ENCODE measurements at regions not wholly inside any gene's neighbourhood (a gene's known extent, or its start where the extent isn't known, plus 50 kb on each side); places are given as distances from the start of the nearest gene placed in this dataset.
"Not testable (repeated sequence)": the region's sequence is repeated elsewhere in the genome, so short reads cannot be mapped to it uniquely, and the experiment has no call there.

- H3K27ac Mint-ChIP-seq; H3K9me3 Mint-ChIP-seq; H3K4me3 Mint-ChIP-seq; intact Hi-C loops (cut with micrococcal nuclease); H3K4me1 Mint-ChIP-seq (ENCODE audit: low read depth); H3K36me3 Mint-ChIP-seq (ENCODE audit: low read depth); DNase-seq (ENCODE audit: low spot score); H3K27me3 Mint-ChIP-seq (ENCODE audit: insufficient read depth): not testable (repeated sequence)
These were observed 526.1 kb downstream of the DTWD2 start for GRCh38 chr5:118462276-118462675.

DNA sequence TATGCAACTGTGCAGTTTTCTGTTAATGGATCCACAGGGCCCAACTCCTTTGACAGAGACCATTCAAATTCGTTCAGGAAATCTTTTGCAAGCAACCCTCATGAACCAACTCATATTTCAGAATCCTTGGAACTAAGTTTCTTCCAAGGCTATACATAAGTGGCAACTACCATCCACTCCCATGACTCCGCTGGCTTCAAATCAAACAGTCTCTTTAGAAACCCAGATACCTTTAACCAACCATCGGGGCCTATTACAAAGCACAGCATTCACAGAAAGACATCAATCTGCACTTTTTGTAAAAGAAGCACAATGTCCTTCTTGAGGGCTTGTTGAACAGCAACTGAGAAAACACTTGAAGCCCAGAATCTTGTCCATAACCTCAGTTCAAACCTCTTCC lies 526.9 kb downstream of the DTWD2 start:
- Mint-ChIP-seq H3K27me3 (ENCODE audit: insufficient read depth) (no peaks in the 10 kb centered on the region), H3K4me1 (ENCODE audit: low read depth) (no peaks in the 10 kb centered on the region), H3K4me3 (no peak overlapping the region), H3K36me3 (ENCODE audit: low read depth) (no peaks in the 10 kb centered on the region), H3K9me3 (no peaks in the 10 kb centered on the region), H3K27ac (no peak overlapping the region)
- DNase-seq (ENCODE audit: low spot score): no peak
- intact Hi-C loops (cut with micrococcal nuclease): no loop called here

DNA sequence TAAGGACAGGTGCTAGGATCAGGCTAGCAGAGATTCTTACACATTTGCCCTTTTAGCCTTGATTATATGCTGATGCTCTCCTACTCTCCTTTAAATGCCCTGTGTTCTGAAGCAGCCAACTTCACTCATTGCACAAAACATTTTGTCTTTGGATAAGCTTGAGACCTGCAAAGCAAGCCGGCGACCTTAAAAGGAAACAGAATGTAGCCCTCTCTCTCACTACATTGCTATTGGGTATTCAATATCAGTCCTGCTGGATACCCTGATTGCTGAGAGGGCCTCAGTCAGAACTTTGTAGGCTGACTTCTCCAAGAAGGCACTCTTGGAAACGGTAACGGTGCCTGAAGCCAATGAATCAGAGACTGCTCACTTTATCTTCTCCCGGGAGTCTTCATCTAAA lies 528.9 kb downstream of the DTWD2 start:
- H3K27ac Mint-ChIP-seq: no peak overlapping the region
- H3K4me3 Mint-ChIP-seq: no peak overlapping the region
- H3K36me3 Mint-ChIP-seq (ENCODE audit: low read depth): no peaks in the 10 kb centered on the region
- H3K4me1 Mint-ChIP-seq (ENCODE audit: low read depth): no peaks in the 10 kb centered on the region
- DNase-seq (ENCODE audit: low spot score): no peak
- H3K9me3 Mint-ChIP-seq: no peaks in the 10 kb centered on the region
- H3K27me3 Mint-ChIP-seq (ENCODE audit: insufficient read depth): no peaks in the 10 kb centered on the region
- intact Hi-C loops (cut with micrococcal nuclease): no loop called here

DNA sequence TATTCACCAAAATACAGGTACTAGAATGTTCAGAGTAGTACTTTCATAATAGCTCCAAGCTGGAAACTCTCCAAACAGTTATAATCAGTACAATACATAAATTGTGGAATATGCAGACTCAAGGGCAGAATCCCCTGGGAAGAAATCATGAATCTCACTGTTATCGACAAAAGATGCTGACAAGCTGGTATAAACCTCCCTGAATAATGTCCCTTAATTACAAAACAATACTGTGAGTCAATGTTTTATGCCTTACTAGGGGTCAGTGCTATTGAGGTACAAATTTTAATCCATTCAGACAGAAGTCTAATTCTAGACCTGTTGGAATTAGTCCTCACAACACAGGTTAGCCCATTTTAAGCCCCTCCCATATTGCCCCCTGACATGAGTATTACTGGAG lies 532.3 kb downstream of the DTWD2 start:
- Mint-ChIP-seq H3K4me3 (no peak overlapping the region), H3K27me3 (ENCODE audit: insufficient read depth) (no peaks in the 10 kb centered on the region), H3K9me3 (no peaks in the 10 kb centered on the region), H3K4me1 (ENCODE audit: low read depth) (no peaks in the 10 kb centered on the region), H3K36me3 (ENCODE audit: low read depth) (no peaks in the 10 kb centered on the region), H3K27ac (no peak overlapping the region)
- intact Hi-C loops (cut with micrococcal nuclease): no loop called here
- DNase-seq (ENCODE audit: low spot score): no peak

DNA sequence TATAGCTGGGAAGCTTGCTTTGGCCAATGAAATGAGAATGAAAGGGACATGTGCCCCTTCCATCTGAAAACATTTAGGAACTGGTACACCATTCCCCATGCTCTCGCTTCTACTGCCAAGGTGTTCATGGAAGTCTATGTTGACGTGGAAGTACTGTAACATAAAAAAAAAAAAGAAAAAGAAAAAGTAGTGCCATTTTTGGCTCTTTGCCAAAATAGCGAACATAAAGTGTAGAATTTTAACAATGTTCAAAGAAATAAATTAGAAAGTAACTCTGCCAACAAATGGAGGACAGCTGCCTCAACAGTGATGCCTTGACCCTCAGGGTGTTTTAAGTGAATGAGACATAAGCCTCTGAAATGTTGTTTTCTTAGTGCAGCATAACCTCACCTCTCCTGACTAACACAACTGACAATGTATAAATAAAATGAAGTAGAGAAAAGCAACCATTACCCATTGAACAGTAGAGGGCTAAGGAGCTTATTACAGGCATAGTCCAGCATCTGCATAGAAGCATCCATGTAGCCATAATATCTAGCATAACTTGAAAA lies 536.6 kb downstream of the DTWD2 start:
- Mint-ChIP-seq H3K4me3 (no peak overlapping the region), H3K27ac (no peak overlapping the region), H3K4me1 (ENCODE audit: low read depth) (no peaks in the 10 kb centered on the region), H3K27me3 (ENCODE audit: insufficient read depth) (peaks cover 2% of the 10 kb centered on the region), H3K9me3 (no peaks in the 10 kb centered on the region), H3K36me3 (ENCODE audit: low read depth) (no peaks in the 10 kb centered on the region)
- intact Hi-C loops (cut with micrococcal nuclease): no loop called here
- no peak for DNase-seq (ENCODE audit: low spot score)

DNA sequence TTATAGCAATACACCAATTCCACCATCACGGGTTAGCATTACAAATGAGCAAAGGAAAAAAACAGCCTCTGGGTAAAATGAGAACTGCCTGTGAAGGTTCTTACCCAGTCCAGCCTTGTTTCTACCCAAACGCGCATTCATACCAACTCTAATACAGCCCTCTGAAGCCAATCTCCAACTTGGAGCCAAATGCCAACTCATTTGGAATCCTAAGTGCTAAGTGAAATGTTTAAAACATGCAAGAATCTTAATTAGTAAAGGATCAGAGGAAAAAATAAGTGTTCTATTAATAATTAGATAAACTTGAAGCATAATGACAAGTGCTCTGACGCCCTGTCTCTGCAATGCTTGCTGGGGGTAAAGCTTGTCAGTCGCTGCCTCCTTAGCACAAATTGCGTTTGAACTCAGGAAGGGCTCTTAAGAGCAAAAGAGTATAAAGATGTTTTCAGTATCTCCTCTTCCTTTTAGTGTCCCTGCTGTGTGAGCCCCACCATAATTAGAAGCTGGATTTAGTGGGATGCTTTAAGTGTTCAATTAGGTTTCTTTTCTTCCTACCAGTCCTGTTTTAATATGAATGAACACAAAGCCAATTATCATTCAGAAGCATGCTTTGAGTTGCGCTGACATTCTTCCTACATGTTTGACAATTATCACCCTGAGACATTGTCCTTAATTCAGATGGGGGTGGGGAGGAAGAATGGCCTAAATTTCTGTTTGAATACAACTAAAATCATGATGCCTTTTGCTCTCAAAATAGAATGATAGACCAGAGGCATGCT lies 537.6 kb downstream of the DTWD2 start:
- Mint-ChIP-seq H3K4me3 (no peak overlapping the region), H3K9me3 (no peaks in the 10 kb centered on the region), H3K27me3 (ENCODE audit: insufficient read depth) (peaks cover 2% of the 10 kb centered on the region), H3K4me1 (ENCODE audit: low read depth) (no peaks in the 10 kb centered on the region), H3K27ac (no peak overlapping the region), H3K36me3 (ENCODE audit: low read depth) (no peaks in the 10 kb centered on the region)
- no peak for DNase-seq (ENCODE audit: low spot score)
- intact Hi-C loops (cut with micrococcal nuclease): no loop called here

GRCh38 chr5:118447350-118447749 lies 541.0 kb downstream of the DTWD2 start:
- no peak for DNase-seq (ENCODE audit: low spot score)
- no peaks in the 10 kb centered on the region for H3K4me1 Mint-ChIP-seq (ENCODE audit: low read depth)
- H3K27ac Mint-ChIP-seq: no peak overlapping the region
- H3K27me3 Mint-ChIP-seq (ENCODE audit: insufficient read depth): peaks cover 2% of the 10 kb centered on the region
- H3K4me3 Mint-ChIP-seq: no peak overlapping the region
- intact Hi-C loops (cut with micrococcal nuclease): no loop called here
- H3K9me3 Mint-ChIP-seq: no peaks in the 10 kb centered on the region
- no peaks in the 10 kb centered on the region for H3K36me3 Mint-ChIP-seq (ENCODE audit: low read depth)

- H3K27me3 Mint-ChIP-seq (ENCODE audit: insufficient read depth): no peaks in the 10 kb centered on the region
- no peak overlapping the region for H3K27ac Mint-ChIP-seq
- intact Hi-C loops (cut with micrococcal nuclease): no loop called here
These were observed 546.4 kb downstream of the DTWD2 start for GRCh38 chr5:118441956-118442355.

GRCh38 chr5:118441034-118441433 lies 547.3 kb downstream of the DTWD2 start:
- Mint-ChIP-seq H3K27ac (no peak overlapping the region), H3K27me3 (ENCODE audit: insufficient read depth) (no peaks in the 10 kb centered on the region), H3K4me3 (no peak overlapping the region), H3K4me1 (ENCODE audit: low read depth) (no peaks in the 10 kb centered on the region), H3K9me3 (no peaks in the 10 kb centered on the region), H3K36me3 (ENCODE audit: low read depth) (no peaks in the 10 kb centered on the region)
- intact Hi-C loops (cut with micrococcal nuclease): no loop called here
- no peak for DNase-seq (ENCODE audit: low spot score)

More at GRCh38 chr5:118441956-118442355, 546.4 kb downstream of the DTWD2 start:
- H3K4me3 Mint-ChIP-seq: no peak overlapping the region
- H3K36me3 Mint-ChIP-seq (ENCODE audit: low read depth): no peaks in the 10 kb centered on the region
- H3K9me3 Mint-ChIP-seq: no peaks in the 10 kb centered on the region
- H3K4me1 Mint-ChIP-seq (ENCODE audit: low read depth): no peaks in the 10 kb centered on the region
- no peak for DNase-seq (ENCODE audit: low spot score)

DNA sequence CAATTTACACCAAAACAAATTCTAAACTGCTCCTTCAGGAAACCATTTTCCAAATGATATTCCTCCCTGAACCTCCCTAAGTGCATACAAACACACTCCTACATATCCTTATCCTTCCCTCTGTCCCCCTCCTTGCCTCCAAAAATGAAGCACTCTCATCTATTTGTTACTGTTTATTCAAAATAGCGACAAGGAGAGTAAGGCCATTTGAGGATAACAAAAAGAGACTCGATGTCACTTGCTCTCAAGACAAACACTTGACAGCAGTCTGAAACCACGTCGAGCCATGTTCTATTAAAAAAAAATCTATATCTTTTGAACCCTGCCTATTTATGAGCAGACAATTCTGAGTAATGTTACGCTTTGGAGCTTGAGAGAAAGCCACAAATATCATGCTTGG lies 547.9 kb downstream of the DTWD2 start:
- Mint-ChIP-seq H3K36me3 (ENCODE audit: low read depth) (no peaks in the 10 kb centered on the region), H3K4me3 (no peak overlapping the region), H3K4me1 (ENCODE audit: low read depth) (no peaks in the 10 kb centered on the region), H3K27ac (no peak overlapping the region), H3K27me3 (ENCODE audit: insufficient read depth) (no peaks in the 10 kb centered on the region), H3K9me3 (no peaks in the 10 kb centered on the region)
- intact Hi-C loops (cut with micrococcal nuclease): no loop called here
- no peak for DNase-seq (ENCODE audit: low spot score)

- no peaks in the 10 kb centered on the region for H3K27me3 Mint-ChIP-seq (ENCODE audit: insufficient read depth)
- no peak overlapping the region for H3K4me3 Mint-ChIP-seq
- no peak overlapping the region for H3K27ac Mint-ChIP-seq
- intact Hi-C loops (cut with micrococcal nuclease): no loop called here
- H3K36me3 Mint-ChIP-seq (ENCODE audit: low read depth): no peaks in the 10 kb centered on the region
- DNase-seq (ENCODE audit: low spot score): no peak
- H3K4me1 Mint-ChIP-seq (ENCODE audit: low read depth): no peaks in the 10 kb centered on the region
- H3K9me3 Mint-ChIP-seq: no peaks in the 10 kb centered on the region
These were observed 548.5 kb downstream of the DTWD2 start for GRCh38 chr5:118439831-118440230.

GRCh38 chr5:118435131-118435530 lies 553.2 kb downstream of the DTWD2 start:
- no peaks in the 10 kb centered on the region for H3K9me3 Mint-ChIP-seq
- no peaks in the 10 kb centered on the region for H3K4me1 Mint-ChIP-seq (ENCODE audit: low read depth)
- H3K27me3 Mint-ChIP-seq (ENCODE audit: insufficient read depth): no peaks in the 10 kb centered on the region
- intact Hi-C loops (cut with micrococcal nuclease): no loop called here
- no peaks in the 10 kb centered on the region for H3K36me3 Mint-ChIP-seq (ENCODE audit: low read depth)
- no peak for DNase-seq (ENCODE audit: low spot score)
- H3K27ac Mint-ChIP-seq: no peak overlapping the region
- no peak overlapping the region for H3K4me3 Mint-ChIP-seq

DNA sequence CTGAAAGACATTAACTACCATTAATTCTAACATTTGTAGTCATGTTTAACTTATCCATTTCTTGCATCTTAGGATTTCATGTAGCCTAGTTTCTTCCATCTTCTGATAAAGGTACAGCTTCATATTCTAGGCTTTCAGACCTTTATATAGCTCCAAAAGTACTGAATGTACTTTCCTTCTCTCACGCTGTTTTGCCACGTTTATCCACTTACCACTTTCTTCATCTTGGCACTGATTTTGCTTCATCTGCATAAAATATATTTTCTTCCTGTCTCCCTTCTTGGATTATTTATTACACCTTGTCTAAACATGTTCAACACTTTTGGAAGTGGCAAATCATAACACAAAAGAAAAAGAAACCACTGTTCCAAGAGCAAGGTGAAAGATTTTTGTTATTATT lies 553.8 kb downstream of the DTWD2 start:
- no peaks in the 10 kb centered on the region for H3K27me3 Mint-ChIP-seq (ENCODE audit: insufficient read depth)
- no peak overlapping the region for H3K4me3 Mint-ChIP-seq
- no peak for DNase-seq (ENCODE audit: low spot score)
- H3K27ac Mint-ChIP-seq: no peak overlapping the region
- H3K36me3 Mint-ChIP-seq (ENCODE audit: low read depth): no peaks in the 10 kb centered on the region
- H3K4me1 Mint-ChIP-seq (ENCODE audit: low read depth): no peaks in the 10 kb centered on the region
- H3K9me3 Mint-ChIP-seq: no peaks in the 10 kb centered on the region
- intact Hi-C loops (cut with micrococcal nuclease): no loop called here

DNA sequence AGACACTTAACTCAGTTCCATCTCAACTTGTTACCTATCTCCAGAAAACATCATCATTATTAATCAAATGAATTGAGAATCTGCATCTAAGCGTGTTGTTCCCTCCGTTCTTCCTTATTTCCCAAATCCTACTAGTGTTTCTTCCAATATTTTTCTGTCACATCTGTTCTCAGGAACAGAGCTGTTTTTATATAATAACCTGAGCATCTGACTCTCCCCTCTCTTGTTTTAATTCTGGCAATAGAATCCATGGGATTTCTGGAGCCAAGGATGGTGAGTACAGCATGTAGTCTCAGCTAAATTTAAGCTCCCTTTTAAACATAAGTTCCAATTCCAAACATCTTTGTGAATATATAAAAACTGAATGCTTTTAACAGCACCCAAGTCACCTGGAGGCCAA lies 558.3 kb downstream of the DTWD2 start:
- Mint-ChIP-seq H3K4me1 (ENCODE audit: low read depth) (no peaks in the 10 kb centered on the region), H3K9me3 (no peaks in the 10 kb centered on the region), H3K27ac (no peak overlapping the region), H3K4me3 (no peak overlapping the region), H3K27me3 (ENCODE audit: insufficient read depth) (no peaks in the 10 kb centered on the region), H3K36me3 (ENCODE audit: low read depth) (no peaks in the 10 kb centered on the region)
- no peak for DNase-seq (ENCODE audit: low spot score)
- intact Hi-C loops (cut with micrococcal nuclease): no loop called here
